GM21576 (cell line): ENCODE measurements at regions not wholly inside any gene's neighbourhood (a gene's known extent, or its start where the extent isn't known, plus 50 kb on each side); places are given as distances from the start of the nearest gene placed in this dataset.
"Not testable (repeated sequence)": the region's sequence is repeated elsewhere in the genome, so short reads cannot be mapped to it uniquely, and the experiment has no call there.

Experiments
- ATAC-seq: cut with Tn5 transposase; IDR thresholded peaks from one replicate; pipeline ENCODE4 v1.9.1; 2021; ENCODE audit warnings: mild to moderate bottlenecking, moderate library complexity; ENCODE audit not compliant: unreplicated experiment

- ATAC-seq: no peak
These were observed 65.2 kb upstream of the TINAGL1 start for GRCh38 chr1:31510853-31511789.

GRCh38 chr1:31511848-31512615, 64.3 kb upstream of the TINAGL1 start:
- no peak for ATAC-seq

GRCh38 chr1:31514117-31514516, 62.2 kb upstream of the TINAGL1 start:
- no peak for ATAC-seq

- ATAC-seq: no peak
These were observed 61.1 kb upstream of the TINAGL1 start for GRCh38 chr1:31515056-31515775.

GRCh38 chr1:31515936-31516335, 60.4 kb upstream of the TINAGL1 start:
- ATAC-seq: no peak

GRCh38 chr1:31517301-31517700, 59.0 kb upstream of the TINAGL1 start:
- ATAC-seq: no peak

- not testable (repeated sequence) for ATAC-seq
These were observed 58.3 kb upstream of the TINAGL1 start for GRCh38 chr1:31517986-31518385.

- no peak for ATAC-seq
These were observed 54.4 kb upstream of the TINAGL1 start for GRCh38 chr1:31521761-31522555.

GRCh38 chr1:31522556-31522845, 53.8 kb upstream of the TINAGL1 start:
- ATAC-seq: no peak

- ATAC-seq: no peak
These were observed 53.3 kb upstream of the TINAGL1 start for GRCh38 chr1:31523012-31523411.

- ATAC-seq: no peak
These were observed 52.5 kb upstream of the TINAGL1 start for GRCh38 chr1:31523769-31524168.

- ATAC-seq: no peak
These were observed 52.0 kb upstream of the TINAGL1 start for GRCh38 chr1:31524186-31524901.
